HEK293 (cell line): ENCODE measurements at regions not wholly inside any gene's neighbourhood (a gene's known extent, or its start where the extent isn't known, plus 50 kb on each side); places are given as distances from the start of the nearest gene placed in this dataset.

Source experiments
- CTCF ChIA-PET: fragments of 350-600 bp; formaldehyde crosslinking; extraction: SDS; loops from one replicate; lab custom pipeline; 2021; ENCODE audit warnings: antibody characterized with exemption; lab: Yijun Ruan, JAX
- POLR2A ChIA-PET: fragments of 300-600 bp; formaldehyde crosslinking; extraction: SDS; loops from one replicate; lab custom pipeline; 2020; ENCODE audit warnings: antibody characterized with exemption, inconsistent platforms; lab: Yijun Ruan, JAX
- H3K27ac ChIP-seq: fragments of 200-500 bp; sonication (Bioruptor generic); 2 replicates; pipeline ENCODE4 v1.5.1; 2014; ENCODE audit warnings: low read depth, low read length, control low read depth, inconsistent platforms; ENCODE audit errors: extremely low read depth
- H3K36me3 ChIP-seq, 2 experiments: fragments of 200-500 bp in 1 of 2; sonication (Bioruptor generic) in 1 of 2; 1 replicate in 1 of 2; 2 replicates in 1 of 2; pipeline ENCODE4 v1.5.1; 2014 to 2017; ENCODE audit warnings: inconsistent platforms in 2 of 2, low read length in 2 of 2; ENCODE audit not compliant: control insufficient read depth in 2 of 2, insufficient read depth in 1 of 2
- H3K4me1 ChIP-seq: fragments of 200-500 bp; sonication (Bioruptor generic); 2 replicates; pipeline ENCODE4 v1.5.1; 2014; ENCODE audit warnings: mild to moderate bottlenecking, low read length, inconsistent platforms; ENCODE audit not compliant: control insufficient read depth, insufficient read depth
- H3K4me3 ChIP-seq: 2 replicates; pipeline ENCODE4 v1.5.1; 2011; ENCODE audit warnings: low read depth, mild to moderate bottlenecking, control low read depth, low read length, moderate library complexity
- H3K9me3 ChIP-seq: fragments of 200-500 bp; sonication (Bioruptor generic); 2 replicates; pipeline ENCODE4 v1.5.1; 2014; ENCODE audit warnings: low read depth, low read length, inconsistent platforms; ENCODE audit not compliant: control insufficient read depth, insufficient read depth
- FEZF1 ChIP-seq: fragments of 450-650 bp; formaldehyde crosslinking; IDR thresholded peaks from 2 replicates; pipeline ENCODE4 v1.5.1; 2016; ENCODE audit warnings: missing biosample characterization, missing genetic modification characterization
- KLF1 ChIP-seq: fragments of 450-650 bp; formaldehyde crosslinking; IDR thresholded peaks from 2 replicates; pipeline ENCODE4 v1.5.1; 2016; ENCODE audit warnings: missing biosample characterization, missing genetic modification characterization
- MZF1 ChIP-seq: fragments of 450-650 bp; formaldehyde crosslinking; IDR thresholded peaks from 2 replicates; pipeline ENCODE4 v1.5.1; 2017; ENCODE audit warnings: missing biosample characterization, missing genetic modification characterization, borderline replicate concordance
- RBAK ChIP-seq: fragments of 450-650 bp; formaldehyde crosslinking; IDR thresholded peaks from 2 replicates; pipeline ENCODE4 v1.5.1; 2016; ENCODE audit warnings: missing biosample characterization, missing genetic modification characterization
- TRIM28 ChIP-seq: IDR thresholded peaks from 2 replicates; pipeline ENCODE4 v1.6.1; 2011; ENCODE audit warnings: low read length, control low read depth, borderline replicate concordance
- ZBTB21 ChIP-seq: fragments of 450-650 bp; formaldehyde crosslinking; IDR thresholded peaks from 2 replicates; pipeline ENCODE4 v1.5.1; 2017; ENCODE audit warnings: missing biosample characterization, missing genetic modification characterization
- ZBTB7A ChIP-seq: fragments of 450-650 bp; formaldehyde crosslinking; IDR thresholded peaks from 2 replicates; pipeline ENCODE4 v1.5.1; 2016; ENCODE audit warnings: low read depth, missing biosample characterization, missing genetic modification characterization
- ZFP3 ChIP-seq: fragments of 450-650 bp; formaldehyde crosslinking; IDR thresholded peaks from 2 replicates; pipeline ENCODE4 v1.5.1; 2016; ENCODE audit warnings: low read depth, missing biosample characterization, missing genetic modification characterization
- ZNF10 ChIP-seq: fragments of 450-650 bp; formaldehyde crosslinking; IDR thresholded peaks from 2 replicates; pipeline ENCODE4 v1.5.1; 2017; ENCODE audit warnings: missing biosample characterization, missing genetic modification characterization
- ZNF133 ChIP-seq: fragments of 450-650 bp; formaldehyde crosslinking; IDR thresholded peaks from 2 replicates; pipeline ENCODE4 v1.5.1; 2016; ENCODE audit warnings: missing biosample characterization, missing genetic modification characterization
- ZNF175 ChIP-seq: fragments of 450-650 bp; formaldehyde crosslinking; IDR thresholded peaks from 2 replicates; pipeline ENCODE4 v1.5.1; 2016; ENCODE audit warnings: missing biosample characterization, missing genetic modification characterization
- ZNF214 ChIP-seq: fragments of 450-650 bp; formaldehyde crosslinking; IDR thresholded peaks from 2 replicates; pipeline ENCODE4 v1.5.1; 2017; ENCODE audit warnings: missing biosample characterization, mild to moderate bottlenecking, missing genetic modification characterization, borderline replicate concordance
- ZNF274 ChIP-seq, 2 experiments: fragments of 200-500 bp in 1 of 2; fragments of 450-650 bp in 1 of 2; sonication (Bioruptor generic) in 1 of 2; formaldehyde crosslinking in 1 of 2; IDR thresholded peaks; 2 replicates each; pipeline versions ENCODE4 v1.5.1 to v1.6.1; 2014 to 2016; ENCODE audit warnings: borderline replicate concordance in 1 of 2, inconsistent platforms in 1 of 2, low read length in 1 of 2, missing biosample characterization in 1 of 2, missing genetic modification characterization in 1 of 2
- ZNF501 ChIP-seq: fragments of 450-650 bp; formaldehyde crosslinking; IDR thresholded peaks from 2 replicates; pipeline ENCODE4 v1.5.1; 2016; ENCODE audit warnings: missing biosample characterization, missing genetic modification characterization
- ZNF514 ChIP-seq: fragments of 450-650 bp; formaldehyde crosslinking; IDR thresholded peaks from 2 replicates; pipeline ENCODE4 v1.5.1; 2016; ENCODE audit warnings: missing biosample characterization, missing genetic modification characterization
- ZNF610 ChIP-seq: fragments of 450-650 bp; formaldehyde crosslinking; IDR thresholded peaks from 2 replicates; pipeline ENCODE4 v1.5.1; 2016; ENCODE audit warnings: missing biosample characterization, missing genetic modification characterization, borderline replicate concordance
- ZNF624 ChIP-seq: fragments of 450-650 bp; formaldehyde crosslinking; IDR thresholded peaks from 2 replicates; pipeline ENCODE4 v1.5.1; 2017; ENCODE audit warnings: missing biosample characterization, missing genetic modification characterization
- ZNF707 ChIP-seq: fragments of 450-650 bp; formaldehyde crosslinking; IDR thresholded peaks from 2 replicates; pipeline ENCODE4 v1.5.1; 2016; ENCODE audit warnings: missing biosample characterization, missing genetic modification characterization
- TF ChIP-seq, protein P1 (sequence below): fragments of 450-650 bp; formaldehyde crosslinking; IDR thresholded peaks from 2 replicates; pipeline ENCODE4 v1.5.1; 2017; ENCODE audit warnings: missing biosample characterization, missing genetic modification characterization
- TF ChIP-seq, protein P2 (sequence below): fragments of 450-650 bp; formaldehyde crosslinking; IDR thresholded peaks from 2 replicates; pipeline ENCODE4 v1.5.1; 2016; ENCODE audit warnings: missing biosample characterization, missing genetic modification characterization
- TF ChIP-seq, protein P3 (sequence below): fragments of 450-650 bp; formaldehyde crosslinking; IDR thresholded peaks from 2 replicates; pipeline ENCODE4 v1.5.1; 2016; ENCODE audit warnings: missing biosample characterization, missing genetic modification characterization

DNA sequence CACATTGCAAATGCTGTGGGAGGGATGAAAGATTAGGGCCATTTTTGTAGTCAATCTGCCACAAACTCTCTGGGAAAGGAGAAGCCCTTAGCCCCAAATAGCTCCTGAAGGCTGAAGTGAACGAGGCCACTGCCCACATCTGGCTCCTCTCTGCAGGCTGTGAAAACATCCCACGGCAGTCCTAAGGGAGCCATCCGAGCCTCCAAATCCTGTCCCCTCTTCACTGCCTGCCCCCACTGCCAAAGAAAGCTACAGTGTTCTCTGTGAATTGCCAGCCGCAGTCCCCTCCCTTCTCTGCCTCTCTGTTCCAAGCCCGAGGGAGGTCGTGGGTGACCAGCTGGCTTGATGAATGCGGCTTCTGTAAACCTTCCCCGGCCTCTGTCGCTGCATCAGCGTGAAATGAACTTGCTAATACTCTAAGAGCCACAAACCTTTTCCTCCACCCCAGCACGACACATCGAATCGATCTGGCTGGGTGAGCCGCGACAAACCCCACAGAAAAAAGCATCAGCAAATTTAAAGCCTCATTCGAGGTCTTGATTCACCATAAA, 180.7 kb upstream of the NRXN3 start:
- Histone ChIP-seq H3K4me1 (0 out of 2 replicates have a peak, but pooled peaks cover 5% of the 10 kb centered on the region), H3K36me3 (no peaks in the 10 kb centered on the region), H3K9me3 (no peaks in the 10 kb centered on the region), H3K4me3 (no peak overlapping the region), H3K27ac (no peak overlapping the region)
- CTCF ChIA-PET = interaction anchor here (0.7 to 0.9 kb wide), 2 partner anchors 10 to 128 kb away, joined by 4 to 6 read pairs; no protein-coding TSS in a partner anchor
- TF ChIP-seq ZNF707 (tag by site-specific recombination) = no peak
- TF ChIP-seq RBAK (tag by site-specific recombination) = no peak
- TF ChIP-seq ZNF274 (IDR thresholded peaks at IDR 0.05; ENCODE audit: low read length) = no peak
- TF ChIP-seq ZNF274 (tag by site-specific recombination; IDR thresholded peaks at IDR 0.05; ENCODE audit: borderline replicate concordance) = no peak
- TF ChIP-seq KLF1 = no peak
- POLR2A ChIA-PET = no interaction called here

DNA sequence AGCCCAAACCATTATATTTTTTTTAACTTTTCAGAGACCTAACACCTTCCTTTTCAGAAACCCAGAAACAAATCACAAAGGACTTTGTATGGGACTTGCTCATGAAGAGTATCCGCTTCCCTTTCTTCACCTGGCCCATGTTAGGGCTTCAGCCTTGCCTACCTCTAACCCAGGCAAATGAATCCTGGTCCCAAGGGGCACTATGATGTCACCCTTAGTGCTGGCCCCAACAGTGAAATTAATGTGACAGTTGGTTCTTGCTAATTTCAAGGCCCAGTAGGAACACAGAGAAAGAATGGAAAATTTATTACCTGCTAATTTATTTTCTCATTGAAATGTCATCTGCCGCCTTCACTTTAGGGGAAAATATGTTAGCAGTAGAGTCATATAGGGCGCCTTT, 179.8 kb upstream of the NRXN3 start:
- Histone ChIP-seq H3K36me3 (no peaks in the 10 kb centered on the region), H3K4me1 (0 out of 2 replicates have a peak, but pooled peaks cover 2% of the 10 kb centered on the region), H3K9me3 (no peaks in the 10 kb centered on the region), H3K4me3 (no peak overlapping the region), H3K27ac (no peak overlapping the region)
- CTCF ChIA-PET = interaction anchor here (0.6 kb wide), 1 partner anchor 83 kb away, joined by 5 read pairs; no protein-coding TSS in a partner anchor
- POLR2A ChIA-PET = no interaction called here
- TF ChIP-seq, protein P1, sequence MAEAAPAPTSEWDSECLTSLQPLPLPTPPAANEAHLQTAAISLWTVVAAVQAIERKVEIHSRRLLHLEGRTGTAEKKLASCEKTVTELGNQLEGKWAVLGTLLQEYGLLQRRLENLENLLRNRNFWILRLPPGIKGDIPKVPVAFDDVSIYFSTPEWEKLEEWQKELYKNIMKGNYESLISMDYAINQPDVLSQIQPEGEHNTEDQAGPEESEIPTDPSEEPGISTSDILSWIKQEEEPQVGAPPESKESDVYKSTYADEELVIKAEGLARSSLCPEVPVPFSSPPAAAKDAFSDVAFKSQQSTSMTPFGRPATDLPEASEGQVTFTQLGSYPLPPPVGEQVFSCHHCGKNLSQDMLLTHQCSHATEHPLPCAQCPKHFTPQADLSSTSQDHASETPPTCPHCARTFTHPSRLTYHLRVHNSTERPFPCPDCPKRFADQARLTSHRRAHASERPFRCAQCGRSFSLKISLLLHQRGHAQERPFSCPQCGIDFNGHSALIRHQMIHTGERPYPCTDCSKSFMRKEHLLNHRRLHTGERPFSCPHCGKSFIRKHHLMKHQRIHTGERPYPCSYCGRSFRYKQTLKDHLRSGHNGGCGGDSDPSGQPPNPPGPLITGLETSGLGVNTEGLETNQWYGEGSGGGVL = no peak
- no peak for TF ChIP-seq ZNF610
- TF ChIP-seq ZFP3 (tag by site-specific recombination) = no peak
- no peak for TF ChIP-seq ZNF501 (tag by site-specific recombination)
- TF ChIP-seq ZNF514 = no peak
- TF ChIP-seq, protein P2, sequence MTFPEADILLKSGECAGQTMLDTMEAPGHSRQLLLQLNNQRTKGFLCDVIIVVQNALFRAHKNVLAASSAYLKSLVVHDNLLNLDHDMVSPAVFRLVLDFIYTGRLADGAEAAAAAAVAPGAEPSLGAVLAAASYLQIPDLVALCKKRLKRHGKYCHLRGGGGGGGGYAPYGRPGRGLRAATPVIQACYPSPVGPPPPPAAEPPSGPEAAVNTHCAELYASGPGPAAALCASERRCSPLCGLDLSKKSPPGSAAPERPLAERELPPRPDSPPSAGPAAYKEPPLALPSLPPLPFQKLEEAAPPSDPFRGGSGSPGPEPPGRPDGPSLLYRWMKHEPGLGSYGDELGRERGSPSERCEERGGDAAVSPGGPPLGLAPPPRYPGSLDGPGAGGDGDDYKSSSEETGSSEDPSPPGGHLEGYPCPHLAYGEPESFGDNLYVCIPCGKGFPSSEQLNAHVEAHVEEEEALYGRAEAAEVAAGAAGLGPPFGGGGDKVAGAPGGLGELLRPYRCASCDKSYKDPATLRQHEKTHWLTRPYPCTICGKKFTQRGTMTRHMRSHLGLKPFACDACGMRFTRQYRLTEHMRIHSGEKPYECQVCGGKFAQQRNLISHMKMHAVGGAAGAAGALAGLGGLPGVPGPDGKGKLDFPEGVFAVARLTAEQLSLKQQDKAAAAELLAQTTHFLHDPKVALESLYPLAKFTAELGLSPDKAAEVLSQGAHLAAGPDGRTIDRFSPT (tag by site-specific recombination) = no peak

DNA sequence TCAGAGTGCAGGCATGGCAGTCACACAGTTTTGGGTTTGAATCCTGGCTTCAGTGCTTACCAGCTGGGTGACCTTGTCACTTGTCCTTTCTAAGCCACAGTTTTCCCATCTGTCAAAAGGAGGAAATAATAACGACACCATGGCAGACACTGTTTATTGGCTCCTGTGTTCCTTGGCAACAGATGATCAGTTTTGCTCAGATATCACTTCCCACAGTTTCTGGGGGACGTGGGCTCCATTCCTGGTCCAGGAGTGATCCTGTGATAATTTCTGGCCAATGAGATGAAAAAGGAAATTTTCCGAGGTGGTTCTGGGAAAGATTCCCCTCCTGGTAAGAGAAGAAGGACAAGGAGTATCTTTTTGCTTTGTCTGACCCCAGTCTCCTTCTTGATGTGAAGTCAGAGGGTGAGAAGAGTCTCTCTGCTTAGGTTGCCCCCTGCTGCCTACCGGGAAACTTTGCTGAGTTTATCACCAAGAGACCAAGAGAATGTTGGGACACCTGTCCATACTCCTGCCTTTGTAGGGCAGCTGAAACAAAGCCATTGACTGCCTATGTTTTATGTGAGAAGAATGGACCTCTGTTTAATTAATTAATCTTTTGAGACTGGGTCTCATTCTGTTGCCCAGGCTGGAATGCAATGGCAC, 178.9 kb upstream of the NRXN3 start:
- CTCF ChIA-PET = interaction anchor here (0.6 kb wide), 1 partner anchor 147 kb away, joined by 3 read pairs; no protein-coding TSS in a partner anchor
- POLR2A ChIA-PET = no interaction called here
- TF ChIP-seq ZNF175 (tag by site-specific recombination) (no peak), ZNF10 (no peak)
- TF ChIP-seq, all 188 proteins: peak for 0

DNA sequence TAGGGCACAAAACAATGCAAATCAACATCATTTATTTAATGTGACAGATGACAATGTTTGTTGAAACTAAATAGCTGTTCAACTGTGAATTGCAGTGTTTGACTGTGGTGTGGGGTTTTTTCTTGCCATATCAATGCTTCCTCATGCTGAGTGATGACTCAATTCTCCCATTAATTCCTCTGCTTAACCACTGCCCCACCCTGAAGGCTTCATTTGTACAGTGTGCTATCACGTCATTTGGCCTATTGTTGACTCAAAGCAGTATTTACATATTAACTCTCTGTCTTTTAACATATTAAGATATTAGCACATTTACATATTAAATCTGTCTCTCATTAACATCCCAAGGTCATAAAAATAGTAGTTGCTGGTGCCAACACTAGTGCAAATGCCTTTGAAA, 164.8 kb upstream of the NRXN3 start:
- Histone ChIP-seq H3K4me1 (no peaks in the 10 kb centered on the region), H3K36me3 (no peaks in the 10 kb centered on the region), H3K9me3 (no peaks in the 10 kb centered on the region), H3K27ac (no peak overlapping the region), H3K4me3 (no peak overlapping the region)
- ChIA-PET CTCF (no interaction called here), POLR2A (no interaction called here)
- TF ChIP-seq, protein P3, sequence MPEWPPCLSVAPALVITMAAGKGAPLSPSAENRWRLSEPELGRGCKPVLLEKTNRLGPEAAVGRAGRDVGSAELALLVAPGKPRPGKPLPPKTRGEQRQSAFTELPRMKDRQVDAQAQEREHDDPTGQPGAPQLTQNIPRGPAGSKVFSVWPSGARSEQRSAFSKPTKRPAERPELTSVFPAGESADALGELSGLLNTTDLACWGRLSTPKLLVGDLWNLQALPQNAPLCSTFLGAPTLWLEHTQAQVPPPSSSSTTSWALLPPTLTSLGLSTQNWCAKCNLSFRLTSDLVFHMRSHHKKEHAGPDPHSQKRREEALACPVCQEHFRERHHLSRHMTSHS (tag by site-specific recombination) = no peak
- TF ChIP-seq MZF1 (no peak), ZNF624 (tag by site-specific recombination) (no peak), ZNF133 (no peak), ZNF214 (tag by site-specific recombination) (no peak), FEZF1 (tag by site-specific recombination) (no peak), TRIM28 (no peak), KLF1 (no peak), ZBTB21 (tag by site-specific recombination) (no peak), ZBTB7A (tag by site-specific recombination) (no peak)
- TF ChIP-seq, protein P1 = no peak

More for the DNA sequence above, 178.9 kb upstream of the NRXN3 start:
- Histone ChIP-seq H3K36me3 (no peaks in the 10 kb centered on the region), H3K9me3 (no peaks in the 10 kb centered on the region), H3K4me1 (no peaks in the 10 kb centered on the region), H3K27ac (no peak overlapping the region), H3K4me3 (no peak overlapping the region)
